Kidney (tissue), 13 donors: ENCODE measurements at regions not wholly inside any gene's neighbourhood (a gene's known extent, or its start where the extent isn't known, plus 50 kb on each side); places are given as distances from the start of the nearest gene placed in this dataset.

Experiments
- DNase-seq, 5 donors: peaks; one replicate each; pipeline ENCODE4 v3.0.0-alpha.2; 2013 to 2020
- FAIRE-seq: peaks from 2 replicates; lab custom pipeline; 2012; peaks lifted over from hg19 to GRCh38; lab: Jason Lieb, UNC
- H3K27ac ChIP-seq, 2 donors: one replicate each; pipeline ENCODE4 v1.7.0; 2013; ENCODE audit warnings: low read depth in 2 of 2, low read length in 2 of 2, inconsistent platforms in 1 of 2
- H3K27me3 ChIP-seq: one replicate; pipeline ENCODE4 v1.7.1; 2013; ENCODE audit warnings: low read length, inconsistent platforms; ENCODE audit not compliant: control insufficient read depth, insufficient read depth
- H3K36me3 ChIP-seq, 3 donors: one replicate each; pipeline versions ENCODE4 v1.7.0 to v1.7.1; 2013; ENCODE audit warnings: low read length in 3 of 3, control low read depth in 1 of 3, inconsistent platforms in 1 of 3; ENCODE audit not compliant: insufficient read depth in 3 of 3, control insufficient read depth in 2 of 3
- H3K4me1 ChIP-seq, 3 donors: one replicate each; pipeline versions ENCODE4 v1.7.0 to v1.7.1; 2013; ENCODE audit warnings: low read length in 3 of 3, inconsistent platforms in 1 of 3, low read depth in 1 of 3; ENCODE audit not compliant: control insufficient read depth in 2 of 3, insufficient read depth in 2 of 3
- H3K4me3 ChIP-seq, 3 donors: one replicate each; pipeline versions ENCODE4 v1.7.0 to v1.8.1; 2013; ENCODE audit warnings: low read length in 3 of 3, control low read depth in 1 of 3, inconsistent platforms in 1 of 3
- H3K9ac ChIP-seq, 3 donors: one replicate each; pipeline versions ENCODE4 v1.7.0 to v1.7.1; 2013; ENCODE audit warnings: low read length in 3 of 3, control low read depth in 1 of 3, inconsistent platforms in 1 of 3
- H3K9me3 ChIP-seq, 3 donors: one replicate each; pipeline versions ENCODE4 v1.7.0 to v1.7.1; 2013; ENCODE audit warnings: low read length in 3 of 3, control low read depth in 1 of 3, inconsistent platforms in 1 of 3; ENCODE audit not compliant: control insufficient read depth in 2 of 3, insufficient read depth in 1 of 3
- CTCF ChIP-seq: IDR thresholded peaks from 3 replicates; pipeline ENCODE4 v1.5.1; 2012; ENCODE audit warnings: mild to moderate bottlenecking, moderate library complexity, borderline replicate concordance; ENCODE audit not compliant: insufficient read depth; ENCODE audit errors: extremely low read depth
- intact Hi-C: fragments of 100-400 bp; cut with DNase I; formaldehyde crosslinking; loops from one replicate; pipeline ENCODE4 v1.11.1; 2022
- donor health status: control.
- donor health status: control.
- donor health status: control.
- donor health status: control.
- donor health status: control.
- donor health status: DM: yes; HTN: yes; CAD: no.
- donor health status: Normal renal cell carcinoma (clear cell type).

GRCh38 chrX:111010111-111010510 is 85.9 kb upstream of the PAK3 start:
- Histone ChIP-seq H3K27me3 (no peaks in the 10 kb centered on the region), H3K9ac (no peak overlapping the region), H3K9me3 (no peaks in the 10 kb centered on the region), H3K27ac (no peak overlapping the region), H3K4me1 (no peaks in the 10 kb centered on the region), H3K36me3 (no peaks in the 10 kb centered on the region), H3K4me3 (no peak overlapping the region)
- no peak for DNase-seq
- FAIRE-seq, result no peak
- TF ChIP-seq CTCF, result no peak
- intact Hi-C loops, result no loop called here

- FAIRE-seq (no peak), DNase-seq (no peak)
- no peak overlapping the region for H3K27ac ChIP-seq
- no peak overlapping the region for H3K4me3 ChIP-seq
- no peaks in the 10 kb centered on the region for H3K27me3 ChIP-seq
- TF ChIP-seq CTCF, result no peak
- H3K4me1 ChIP-seq, result no peaks in the 10 kb centered on the region
- no peaks in the 10 kb centered on the region for H3K36me3 ChIP-seq
- intact Hi-C loops, result no loop called here
- H3K9ac ChIP-seq, result no peak overlapping the region
- H3K9me3 ChIP-seq, result no peaks in the 10 kb centered on the region
These were observed 86.7 kb upstream of the PAK3 start for GRCh38 chrX:111009256-111009655.

GRCh38 chrX:111008126-111008525 is 87.9 kb upstream of the PAK3 start:
- no peak overlapping the region for H3K4me3 ChIP-seq
- no peak overlapping the region for H3K9ac ChIP-seq
- no peaks in the 10 kb centered on the region for H3K9me3 ChIP-seq
- H3K4me1 ChIP-seq, result no peaks in the 10 kb centered on the region
- intact Hi-C loops, result no loop called here
- DNase-seq, result no peak
- no peaks in the 10 kb centered on the region for H3K36me3 ChIP-seq
- no peak overlapping the region for H3K27ac ChIP-seq
- TF ChIP-seq CTCF, result no peak
- FAIRE-seq, result no peak
- peaks cover 2% of the 10 kb centered on the region for H3K27me3 ChIP-seq

- no peak for DNase-seq
- no peak overlapping the region for H3K4me3 ChIP-seq
- H3K36me3 ChIP-seq, result no peaks in the 10 kb centered on the region
- no peaks in the 10 kb centered on the region for H3K4me1 ChIP-seq
- FAIRE-seq, result no peak
- no peaks in the 10 kb centered on the region for H3K9me3 ChIP-seq
- peaks cover 4% of the 10 kb centered on the region for H3K27me3 ChIP-seq
- intact Hi-C loops, result no loop called here
- no peak for TF ChIP-seq CTCF
- no peak overlapping the region for H3K27ac ChIP-seq
- H3K9ac ChIP-seq, result no peak overlapping the region
These were observed 88.8 kb upstream of the PAK3 start for GRCh38 chrX:111007238-111007637.
